22Rv1 (cell line): ENCODE measurements at regions not wholly inside any gene's neighbourhood (a gene's known extent, or its start where the extent isn't known, plus 50 kb on each side); places are given as distances from the start of the nearest gene placed in this dataset.

Source experiments
- ZFX ChIP-seq: fragments of 450-650 bp; IDR thresholded peaks from 2 replicates; pipeline ENCODE4 v1.6.1; 2017; ENCODE audit warnings: antibody characterized with exemption, borderline replicate concordance
- TF ChIP-seq, protein P1 (sequence below): fragments of 450-650 bp; IDR thresholded peaks from 2 replicates; pipeline ENCODE4 v1.5.1; 2017; ENCODE audit warnings: mild to moderate bottlenecking

DNA sequence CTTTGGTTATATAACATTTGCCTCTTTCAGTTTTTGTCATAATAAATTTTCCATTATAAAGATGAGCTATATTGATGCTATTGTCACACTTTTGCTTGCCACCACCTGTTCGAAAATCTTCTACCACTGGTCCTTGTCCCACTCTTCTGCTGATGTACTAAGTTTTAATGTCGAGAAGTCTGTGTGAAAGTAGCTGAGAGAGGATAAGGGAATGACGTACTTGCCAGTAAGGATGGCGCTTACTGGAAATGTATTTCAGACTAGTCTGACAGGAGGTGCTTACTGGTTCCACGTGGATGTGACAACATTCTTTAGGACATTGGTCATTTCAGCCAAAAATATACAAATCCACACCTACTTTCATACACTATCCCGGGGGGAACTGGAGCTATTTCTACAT lies 132.7 kb upstream of the NR3C2 start:
- TF ChIP-seq, protein P1, sequence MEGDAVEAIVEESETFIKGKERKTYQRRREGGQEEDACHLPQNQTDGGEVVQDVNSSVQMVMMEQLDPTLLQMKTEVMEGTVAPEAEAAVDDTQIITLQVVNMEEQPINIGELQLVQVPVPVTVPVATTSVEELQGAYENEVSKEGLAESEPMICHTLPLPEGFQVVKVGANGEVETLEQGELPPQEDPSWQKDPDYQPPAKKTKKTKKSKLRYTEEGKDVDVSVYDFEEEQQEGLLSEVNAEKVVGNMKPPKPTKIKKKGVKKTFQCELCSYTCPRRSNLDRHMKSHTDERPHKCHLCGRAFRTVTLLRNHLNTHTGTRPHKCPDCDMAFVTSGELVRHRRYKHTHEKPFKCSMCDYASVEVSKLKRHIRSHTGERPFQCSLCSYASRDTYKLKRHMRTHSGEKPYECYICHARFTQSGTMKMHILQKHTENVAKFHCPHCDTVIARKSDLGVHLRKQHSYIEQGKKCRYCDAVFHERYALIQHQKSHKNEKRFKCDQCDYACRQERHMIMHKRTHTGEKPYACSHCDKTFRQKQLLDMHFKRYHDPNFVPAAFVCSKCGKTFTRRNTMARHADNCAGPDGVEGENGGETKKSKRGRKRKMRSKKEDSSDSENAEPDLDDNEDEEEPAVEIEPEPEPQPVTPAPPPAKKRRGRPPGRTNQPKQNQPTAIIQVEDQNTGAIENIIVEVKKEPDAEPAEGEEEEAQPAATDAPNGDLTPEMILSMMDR, result no peak
- TF ChIP-seq ZFX, result no peak
